ENCODE measurements at regions not wholly inside any gene's neighbourhood (a gene's known extent, or its start where the extent isn't known, plus 50 kb on each side); places are given as distances from the start of the nearest gene placed in this dataset.

DNA sequence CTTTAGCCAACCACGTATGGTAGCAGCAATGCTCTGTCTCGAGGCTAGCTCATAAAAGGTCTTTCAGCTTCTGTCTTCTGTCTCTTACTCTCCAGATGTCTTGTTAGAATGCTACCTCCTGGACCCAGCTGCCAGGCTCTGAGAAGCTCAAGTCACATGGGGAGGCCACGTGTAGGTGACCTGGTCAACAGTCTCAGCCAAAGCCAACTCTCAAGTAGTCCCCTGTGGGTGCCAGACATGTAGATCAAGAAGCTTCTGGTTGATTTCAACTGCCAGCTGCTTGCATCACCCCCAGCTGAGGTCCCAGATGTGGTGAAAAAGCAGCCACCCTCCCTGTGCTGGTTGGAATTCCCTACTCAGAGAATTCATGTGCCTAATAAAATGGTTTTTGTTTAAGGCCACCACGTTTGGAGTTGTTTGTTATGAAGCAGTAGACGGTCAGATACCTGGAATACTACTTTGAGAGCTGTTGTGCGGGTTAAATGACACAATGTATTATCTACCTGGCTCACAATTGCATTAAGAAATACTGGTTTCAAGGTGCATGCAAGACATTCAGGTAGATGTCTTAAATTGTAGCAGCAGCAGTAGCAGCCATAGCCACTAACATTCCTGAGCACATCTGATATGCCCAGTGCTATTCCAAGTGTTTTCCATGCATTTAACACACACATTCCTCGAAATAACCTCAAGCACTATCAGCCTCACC is 131.0 kb upstream of the RFC3 start:
- CTCF ChIA-PET = no interaction called here
- H3K4me3 ChIP-seq (ENCODE audit: low read depth in 2 of 2, low read length in 2 of 2) = no peak overlapping the region
- no TSS peak for BruUV-seq (replicated peaks)
- no peaks in the 10 kb centered on the region for H3K9me3 ChIP-seq (ENCODE audit: control insufficient read depth, insufficient read depth, low read depth, low read length)
- no peaks in the 10 kb centered on the region for H3K27me3 ChIP-seq (ENCODE audit: control insufficient read depth, insufficient read depth, low read length)
- no peaks in the 10 kb centered on the region for H3K36me3 ChIP-seq (ENCODE audit: control insufficient read depth, insufficient read depth, low read length)
- H3K27ac ChIP-seq (ENCODE audit: low read length) = no peak overlapping the region
- TF ChIP-seq SIN3A (IDR thresholded peaks at IDR 0.05; ENCODE audit: borderline replicate concordance, insufficient read depth, low read depth, low read length) = no peak
- TF ChIP-seq, protein P1, sequence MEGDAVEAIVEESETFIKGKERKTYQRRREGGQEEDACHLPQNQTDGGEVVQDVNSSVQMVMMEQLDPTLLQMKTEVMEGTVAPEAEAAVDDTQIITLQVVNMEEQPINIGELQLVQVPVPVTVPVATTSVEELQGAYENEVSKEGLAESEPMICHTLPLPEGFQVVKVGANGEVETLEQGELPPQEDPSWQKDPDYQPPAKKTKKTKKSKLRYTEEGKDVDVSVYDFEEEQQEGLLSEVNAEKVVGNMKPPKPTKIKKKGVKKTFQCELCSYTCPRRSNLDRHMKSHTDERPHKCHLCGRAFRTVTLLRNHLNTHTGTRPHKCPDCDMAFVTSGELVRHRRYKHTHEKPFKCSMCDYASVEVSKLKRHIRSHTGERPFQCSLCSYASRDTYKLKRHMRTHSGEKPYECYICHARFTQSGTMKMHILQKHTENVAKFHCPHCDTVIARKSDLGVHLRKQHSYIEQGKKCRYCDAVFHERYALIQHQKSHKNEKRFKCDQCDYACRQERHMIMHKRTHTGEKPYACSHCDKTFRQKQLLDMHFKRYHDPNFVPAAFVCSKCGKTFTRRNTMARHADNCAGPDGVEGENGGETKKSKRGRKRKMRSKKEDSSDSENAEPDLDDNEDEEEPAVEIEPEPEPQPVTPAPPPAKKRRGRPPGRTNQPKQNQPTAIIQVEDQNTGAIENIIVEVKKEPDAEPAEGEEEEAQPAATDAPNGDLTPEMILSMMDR (IDR thresholded peaks at IDR 0.05) = no peak
- no peak for TF ChIP-seq TCF7L2 (IDR thresholded peaks at IDR 0.05; ENCODE audit: low read depth, low read length)
- no peak for TF ChIP-seq POLR2AphosphoS5 (IDR thresholded peaks at IDR 0.05; ENCODE audit: low read depth, low read length)
- TF ChIP-seq, protein P2, sequence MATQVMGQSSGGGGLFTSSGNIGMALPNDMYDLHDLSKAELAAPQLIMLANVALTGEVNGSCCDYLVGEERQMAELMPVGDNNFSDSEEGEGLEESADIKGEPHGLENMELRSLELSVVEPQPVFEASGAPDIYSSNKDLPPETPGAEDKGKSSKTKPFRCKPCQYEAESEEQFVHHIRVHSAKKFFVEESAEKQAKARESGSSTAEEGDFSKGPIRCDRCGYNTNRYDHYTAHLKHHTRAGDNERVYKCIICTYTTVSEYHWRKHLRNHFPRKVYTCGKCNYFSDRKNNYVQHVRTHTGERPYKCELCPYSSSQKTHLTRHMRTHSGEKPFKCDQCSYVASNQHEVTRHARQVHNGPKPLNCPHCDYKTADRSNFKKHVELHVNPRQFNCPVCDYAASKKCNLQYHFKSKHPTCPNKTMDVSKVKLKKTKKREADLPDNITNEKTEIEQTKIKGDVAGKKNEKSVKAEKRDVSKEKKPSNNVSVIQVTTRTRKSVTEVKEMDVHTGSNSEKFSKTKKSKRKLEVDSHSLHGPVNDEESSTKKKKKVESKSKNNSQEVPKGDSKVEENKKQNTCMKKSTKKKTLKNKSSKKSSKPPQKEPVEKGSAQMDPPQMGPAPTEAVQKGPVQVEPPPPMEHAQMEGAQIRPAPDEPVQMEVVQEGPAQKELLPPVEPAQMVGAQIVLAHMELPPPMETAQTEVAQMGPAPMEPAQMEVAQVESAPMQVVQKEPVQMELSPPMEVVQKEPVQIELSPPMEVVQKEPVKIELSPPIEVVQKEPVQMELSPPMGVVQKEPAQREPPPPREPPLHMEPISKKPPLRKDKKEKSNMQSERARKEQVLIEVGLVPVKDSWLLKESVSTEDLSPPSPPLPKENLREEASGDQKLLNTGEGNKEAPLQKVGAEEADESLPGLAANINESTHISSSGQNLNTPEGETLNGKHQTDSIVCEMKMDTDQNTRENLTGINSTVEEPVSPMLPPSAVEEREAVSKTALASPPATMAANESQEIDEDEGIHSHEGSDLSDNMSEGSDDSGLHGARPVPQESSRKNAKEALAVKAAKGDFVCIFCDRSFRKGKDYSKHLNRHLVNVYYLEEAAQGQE (IDR thresholded peaks at IDR 0.05; ENCODE audit: insufficient read depth in 1 of 2, low read depth in 2 of 2, low read length in 1 of 2) = no peak
- in situ Hi-C loops (cut with HindIII; ENCODE audit: low pct_unique_long_range_greater_than_20kb, low sequenced_read_pairs) = no loop called here
- POLR2A ChIA-PET = no interaction called here
- intact Hi-C loops (cut with micrococcal nuclease; ENCODE audit: unreplicated experiment) = no loop called here
- ATAC-seq = no peak
- H3K4me1 ChIP-seq (ENCODE audit: control insufficient read depth, insufficient read depth, low read length) = no peaks in the 10 kb centered on the region
- no peak for DNase-seq (ENCODE audit: low read depth, low spot score)

DNA sequence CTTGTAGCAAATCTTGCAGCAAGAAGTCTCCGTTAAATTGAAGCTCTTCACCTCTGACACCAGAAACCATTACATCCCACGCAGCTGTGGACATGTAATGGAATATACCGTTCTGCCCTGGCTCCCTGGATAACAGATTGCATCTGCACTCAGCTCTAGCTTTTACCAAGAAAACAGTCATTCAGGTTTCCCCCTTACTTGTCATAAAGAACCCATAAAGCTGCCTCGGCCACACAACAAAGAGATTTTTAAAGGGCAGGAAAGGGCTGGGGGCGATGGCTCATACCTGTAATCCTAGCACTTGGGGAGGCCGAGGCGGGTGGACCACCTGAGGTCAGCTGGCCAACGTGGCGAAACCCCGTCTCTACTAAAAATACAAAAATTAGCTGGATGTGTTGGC is 127.6 kb upstream of the RFC3 start:
- intact Hi-C loops (cut with micrococcal nuclease; ENCODE audit: unreplicated experiment) = no loop called here
- CTCF ChIA-PET = no interaction called here

More for the DNA sequence above, 127.6 kb upstream of the RFC3 start:
- ATAC-seq (no peak), DNase-seq (ENCODE audit: low read depth, low spot score) (no peak)
- Histone ChIP-seq H3K27ac (ENCODE audit: low read length) (no peak overlapping the region), H3K27me3 (ENCODE audit: control insufficient read depth, insufficient read depth, low read length) (no peaks in the 10 kb centered on the region), H3K4me1 (ENCODE audit: control insufficient read depth, insufficient read depth, low read length) (no peaks in the 10 kb centered on the region), H3K4me3 (ENCODE audit: low read depth in 2 of 2, low read length in 2 of 2) (no peak overlapping the region), H3K36me3 (ENCODE audit: control insufficient read depth, insufficient read depth, low read length) (no peaks in the 10 kb centered on the region), H3K9me3 (ENCODE audit: control insufficient read depth, insufficient read depth, low read depth, low read length) (no peaks in the 10 kb centered on the region)
- no TSS peak for BruUV-seq (replicated peaks)
- TF ChIP-seq, protein P2 (IDR thresholded peaks at IDR 0.05; ENCODE audit: insufficient read depth in 1 of 2, low read depth in 2 of 2, low read length in 1 of 2) = no peak
- TF ChIP-seq, protein P1 (IDR thresholded peaks at IDR 0.05) = no peak
- TF ChIP-seq TCF7L2 (IDR thresholded peaks at IDR 0.05; ENCODE audit: low read depth, low read length) = no peak
- TF ChIP-seq SIN3A (IDR thresholded peaks at IDR 0.05; ENCODE audit: borderline replicate concordance, insufficient read depth, low read depth, low read length) = no peak
- TF ChIP-seq POLR2AphosphoS5 (IDR thresholded peaks at IDR 0.05; ENCODE audit: low read depth, low read length) = no peak
- in situ Hi-C loops (cut with HindIII; ENCODE audit: low pct_unique_long_range_greater_than_20kb, low sequenced_read_pairs) = no loop called here
- POLR2A ChIA-PET = no interaction called here

Measured in Panc1 (cell line).